Parathyroid adenoma (tissue), 2 donors: ENCODE measurements at regions not wholly inside any gene's neighbourhood (a gene's known extent, or its start where the extent isn't known, plus 50 kb on each side); places are given as distances from the start of the nearest gene placed in this dataset.

ENCODE experiments used
- H2AFZ ChIP-seq: fragments of 300-600 bp; sonication (generic); one replicate; pipeline ENCODE4 v1.7.0; 2017; ENCODE audit warnings: antibody characterized with exemption, mild to moderate bottlenecking
- H3K27ac ChIP-seq: fragments of 300-600 bp; sonication (generic); one replicate; pipeline ENCODE4 v1.7.0; 2017
- H3K27me3 ChIP-seq: fragments of 300-600 bp; sonication (generic); one replicate; pipeline ENCODE4 v1.7.0; 2017; ENCODE audit warnings: low read length; ENCODE audit not compliant: control insufficient read depth, insufficient read depth
- H3K36me3 ChIP-seq: fragments of 300-600 bp; sonication (generic); one replicate; pipeline ENCODE4 v1.7.0; 2017; ENCODE audit warnings: low read length; ENCODE audit not compliant: control insufficient read depth, insufficient read depth
- H3K4me1 ChIP-seq: fragments of 300-600 bp; sonication (generic); one replicate; pipeline ENCODE4 v1.7.0; 2017; ENCODE audit warnings: control low read depth
- H3K4me2 ChIP-seq: fragments of 300-600 bp; sonication (generic); one replicate; pipeline ENCODE4 v1.7.0; 2017; ENCODE audit warnings: low read length
- H3K4me3 ChIP-seq: fragments of 300-600 bp; sonication (generic); one replicate; pipeline ENCODE4 v1.7.0; 2017; ENCODE audit warnings: low read depth, low read length
- H3K79me2 ChIP-seq: fragments of 300-600 bp; sonication (generic); one replicate; pipeline ENCODE4 v1.7.0; 2017; ENCODE audit warnings: control low read depth
- H3K9ac ChIP-seq: fragments of 300-600 bp; sonication (generic); one replicate; pipeline ENCODE4 v1.7.0; 2017; ENCODE audit warnings: mild to moderate bottlenecking
- H3K9me3 ChIP-seq: fragments of 300-600 bp; sonication (generic); one replicate; pipeline ENCODE4 v1.7.0; 2017; ENCODE audit warnings: low read length; ENCODE audit not compliant: control insufficient read depth
- TF ChIP-seq, protein P1 (sequence below): fragments of 300-600 bp; sonication (generic); IDR thresholded peaks from one replicate; pipeline ENCODE4 v1.7.0; 2017; ENCODE audit warnings: antibody characterized with exemption, mild to moderate bottlenecking
- donor health status: primary hyperparathyroidism.

DNA sequence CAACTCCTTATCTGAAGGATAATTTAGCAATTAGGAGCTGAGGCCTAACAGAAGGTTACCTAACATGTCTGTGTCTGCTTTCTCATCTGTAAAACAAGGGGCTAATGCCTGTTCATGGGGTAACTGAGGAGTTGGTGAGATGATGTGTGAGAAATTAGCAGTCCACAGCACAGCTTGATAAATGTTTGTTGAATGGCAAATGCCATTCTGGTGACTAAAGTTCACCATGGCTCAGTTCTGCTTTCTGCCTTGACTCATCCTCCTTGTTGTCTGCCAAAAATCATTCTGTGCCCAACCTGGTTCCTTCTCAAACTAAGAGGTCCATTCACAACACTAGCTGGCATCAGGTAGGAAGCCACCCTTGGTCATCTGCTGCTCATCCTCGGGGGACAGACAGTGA is 552.0 kb upstream of the KLF4 start:
- H3K79me2 ChIP-seq = no peaks in the 10 kb centered on the region
- H3K27me3 ChIP-seq = no peaks in the 10 kb centered on the region
- TF ChIP-seq, protein P1, sequence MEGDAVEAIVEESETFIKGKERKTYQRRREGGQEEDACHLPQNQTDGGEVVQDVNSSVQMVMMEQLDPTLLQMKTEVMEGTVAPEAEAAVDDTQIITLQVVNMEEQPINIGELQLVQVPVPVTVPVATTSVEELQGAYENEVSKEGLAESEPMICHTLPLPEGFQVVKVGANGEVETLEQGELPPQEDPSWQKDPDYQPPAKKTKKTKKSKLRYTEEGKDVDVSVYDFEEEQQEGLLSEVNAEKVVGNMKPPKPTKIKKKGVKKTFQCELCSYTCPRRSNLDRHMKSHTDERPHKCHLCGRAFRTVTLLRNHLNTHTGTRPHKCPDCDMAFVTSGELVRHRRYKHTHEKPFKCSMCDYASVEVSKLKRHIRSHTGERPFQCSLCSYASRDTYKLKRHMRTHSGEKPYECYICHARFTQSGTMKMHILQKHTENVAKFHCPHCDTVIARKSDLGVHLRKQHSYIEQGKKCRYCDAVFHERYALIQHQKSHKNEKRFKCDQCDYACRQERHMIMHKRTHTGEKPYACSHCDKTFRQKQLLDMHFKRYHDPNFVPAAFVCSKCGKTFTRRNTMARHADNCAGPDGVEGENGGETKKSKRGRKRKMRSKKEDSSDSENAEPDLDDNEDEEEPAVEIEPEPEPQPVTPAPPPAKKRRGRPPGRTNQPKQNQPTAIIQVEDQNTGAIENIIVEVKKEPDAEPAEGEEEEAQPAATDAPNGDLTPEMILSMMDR = no peak
- H3K9ac ChIP-seq = no peak overlapping the region
- no peak overlapping the region for H3K4me3 ChIP-seq
- no peak overlapping the region for H2AFZ ChIP-seq
- H3K4me2 ChIP-seq = no peak overlapping the region
- no peaks in the 10 kb centered on the region for H3K9me3 ChIP-seq
- H3K36me3 ChIP-seq = no peaks in the 10 kb centered on the region
- H3K27ac ChIP-seq = no peak overlapping the region
- H3K4me1 ChIP-seq = no peaks in the 10 kb centered on the region

DNA sequence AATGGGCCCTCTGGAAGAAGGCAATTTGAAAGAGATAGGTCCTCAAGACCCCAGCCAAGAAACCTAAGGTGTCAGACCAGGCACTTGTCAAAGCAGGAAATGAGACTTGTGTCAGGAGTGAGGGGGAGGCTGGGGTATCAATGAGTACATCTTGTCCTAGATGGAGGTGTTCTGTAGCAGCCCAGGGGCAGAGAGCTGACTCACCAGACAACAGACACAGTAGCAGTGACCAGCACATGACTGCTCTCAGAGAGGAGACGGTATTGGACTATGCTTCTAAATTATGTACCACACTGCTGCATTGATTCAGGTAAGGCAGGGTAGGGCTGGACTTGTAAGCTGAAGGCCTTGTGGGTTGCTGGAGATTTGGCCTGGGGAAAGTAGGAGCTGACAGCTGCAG is 551.2 kb upstream of the KLF4 start:
- Histone ChIP-seq H3K4me2 (no peak overlapping the region), H3K9me3 (no peaks in the 10 kb centered on the region), H3K4me1 (no peaks in the 10 kb centered on the region), H2AFZ (no peak overlapping the region), H3K36me3 (no peaks in the 10 kb centered on the region), H3K27ac (no peak overlapping the region), H3K79me2 (no peaks in the 10 kb centered on the region), H3K9ac (no peak overlapping the region), H3K27me3 (no peaks in the 10 kb centered on the region), H3K4me3 (no peak overlapping the region)
- TF ChIP-seq, protein P1 = no peak

DNA sequence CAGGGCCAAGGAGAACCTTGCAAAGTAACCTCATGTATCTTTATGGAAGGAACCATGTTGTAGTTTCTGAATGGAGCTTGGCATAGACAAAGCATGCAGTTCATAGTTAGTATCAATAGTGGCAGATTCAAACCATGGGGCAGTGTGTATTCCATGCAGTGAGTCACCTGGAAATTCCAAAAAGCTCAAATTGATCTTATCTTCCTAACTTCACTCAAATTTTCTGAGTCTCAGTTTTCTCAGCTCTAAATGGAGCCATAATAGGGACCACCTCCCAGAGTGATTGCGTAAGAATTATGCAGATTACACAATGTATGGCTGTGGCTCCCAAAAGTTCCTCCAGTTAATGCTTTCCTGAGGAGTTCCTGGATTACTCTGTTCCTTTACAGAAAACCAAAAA is 549.9 kb upstream of the KLF4 start:
- TF ChIP-seq, protein P1 = no peak
- H3K79me2 ChIP-seq = no peaks in the 10 kb centered on the region
- H3K4me2 ChIP-seq = no peak overlapping the region
- no peaks in the 10 kb centered on the region for H3K4me1 ChIP-seq
- H3K27me3 ChIP-seq = no peaks in the 10 kb centered on the region
- no peak overlapping the region for H3K4me3 ChIP-seq
- H3K9me3 ChIP-seq = no peaks in the 10 kb centered on the region
- H3K27ac ChIP-seq = no peak overlapping the region
- no peak overlapping the region for H2AFZ ChIP-seq
- H3K36me3 ChIP-seq = no peaks in the 10 kb centered on the region
- no peak overlapping the region for H3K9ac ChIP-seq

DNA sequence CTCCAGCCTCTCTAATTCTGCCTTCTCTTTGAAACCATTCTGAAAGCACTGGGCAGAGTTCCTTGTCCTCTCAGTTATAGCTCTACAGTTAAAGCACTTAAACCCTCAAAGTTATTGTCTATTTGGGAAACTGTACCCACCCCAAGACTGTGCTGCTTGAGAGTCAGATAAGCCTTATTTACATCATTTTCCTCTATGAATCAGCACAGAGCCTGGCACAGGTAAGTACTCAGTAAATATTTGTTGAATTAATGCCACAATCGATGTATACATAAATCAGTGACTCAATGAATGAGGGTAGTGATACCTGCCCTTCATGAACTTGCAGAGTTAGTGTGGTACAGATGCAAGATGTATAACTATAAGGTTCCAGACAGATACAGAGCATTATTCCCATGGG is 549.4 kb upstream of the KLF4 start:
- no peak overlapping the region for H3K4me3 ChIP-seq
- no peak overlapping the region for H3K4me2 ChIP-seq
- no peaks in the 10 kb centered on the region for H3K4me1 ChIP-seq
- no peak overlapping the region for H3K9ac ChIP-seq
- no peaks in the 10 kb centered on the region for H3K27me3 ChIP-seq
- H3K27ac ChIP-seq = no peak overlapping the region
- no peaks in the 10 kb centered on the region for H3K9me3 ChIP-seq
- no peaks in the 10 kb centered on the region for H3K36me3 ChIP-seq
- no peak overlapping the region for H2AFZ ChIP-seq
- TF ChIP-seq, protein P1 = no peak
- H3K79me2 ChIP-seq = no peaks in the 10 kb centered on the region

DNA sequence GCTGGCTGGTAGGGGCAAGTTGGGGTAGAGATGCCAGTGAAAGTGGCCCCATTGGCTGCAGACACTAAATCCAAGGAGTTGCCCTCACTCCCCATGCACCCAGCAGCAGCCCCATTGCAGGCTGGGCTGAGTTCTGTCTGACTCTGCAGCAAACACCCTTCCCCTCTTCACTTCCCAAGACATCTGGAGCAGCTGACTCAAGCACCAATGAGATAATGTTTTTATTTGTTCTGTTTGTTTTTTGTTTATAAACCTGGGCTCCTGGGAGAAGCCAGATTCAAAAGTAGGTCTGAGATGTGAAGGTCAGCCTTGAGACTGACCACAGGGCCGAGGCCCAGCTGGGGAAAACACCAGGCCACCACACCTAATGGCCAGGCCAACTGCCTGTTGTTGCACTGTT is 545.9 kb upstream of the KLF4 start:
- no peaks in the 10 kb centered on the region for H3K79me2 ChIP-seq
- no peaks in the 10 kb centered on the region for H3K36me3 ChIP-seq
- TF ChIP-seq, protein P1 = no peak
- H3K27ac ChIP-seq = no peak overlapping the region
- H3K9me3 ChIP-seq = no peaks in the 10 kb centered on the region
- H3K9ac ChIP-seq = no peak overlapping the region
- H3K4me3 ChIP-seq = no peak overlapping the region
- H3K4me1 ChIP-seq = no peaks in the 10 kb centered on the region
- no peaks in the 10 kb centered on the region for H3K27me3 ChIP-seq
- no peak overlapping the region for H3K4me2 ChIP-seq
- H2AFZ ChIP-seq = no peak overlapping the region
